H9 (cell line): ENCODE measurements at regions not wholly inside any gene's neighbourhood (a gene's known extent, or its start where the extent isn't known, plus 50 kb on each side); places are given as distances from the start of the nearest gene placed in this dataset.

ENCODE experiments used
- DNase-seq: peaks from one replicate; pipeline ENCODE4 v3.0.0-alpha.2; 2017
- H2AFZ ChIP-seq: one replicate; pipeline ENCODE4 v1.6.1; 2013; ENCODE audit warnings: mild to moderate bottlenecking, low read length, control low read depth, moderate library complexity
- H2AK5ac ChIP-seq: 2 replicates; pipeline ENCODE4 v1.6.1; 2013; ENCODE audit warnings: low read length, control low read depth, mixed read lengths; ENCODE audit not compliant: insufficient read length
- H2BK120ac ChIP-seq: one replicate; pipeline ENCODE4 v1.6.1; 2013; ENCODE audit warnings: low read depth, mild to moderate bottlenecking, low read length, control low read depth, inconsistent platforms; ENCODE audit not compliant: poor library complexity, severe bottlenecking
- H2BK12ac ChIP-seq: 2 replicates; pipeline ENCODE4 v1.6.1; 2013; ENCODE audit warnings: low read length, control low read depth, mixed read lengths, low read depth; ENCODE audit not compliant: insufficient read length
- H2BK15ac ChIP-seq: 2 replicates; pipeline ENCODE4 v1.6.1; 2013; ENCODE audit warnings: low read depth, low read length, control low read depth
- H2BK20ac ChIP-seq: one replicate; pipeline ENCODE4 v1.6.1; 2013; ENCODE audit warnings: low read depth, mild to moderate bottlenecking, low read length, control low read depth, inconsistent platforms; ENCODE audit not compliant: poor library complexity, severe bottlenecking
- H2BK5ac ChIP-seq: 2 replicates; pipeline ENCODE4 v1.6.1; 2013; ENCODE audit warnings: low read length, control low read depth, mixed read lengths; ENCODE audit not compliant: insufficient read length
- H3K14ac ChIP-seq: 2 replicates; pipeline ENCODE4 v1.6.1; 2013; ENCODE audit warnings: low read length, control low read depth; ENCODE audit not compliant: insufficient read depth
- H3K18ac ChIP-seq: 2 replicates; pipeline ENCODE4 v1.6.1; 2013; ENCODE audit warnings: low read depth, mild to moderate bottlenecking, mixed read lengths, low read length, control low read depth; ENCODE audit not compliant: insufficient read length
- H3K23ac ChIP-seq: 2 replicates; pipeline ENCODE4 v1.6.1; 2013; ENCODE audit warnings: low read length, control low read depth, mixed read lengths, low read depth; ENCODE audit not compliant: insufficient read length
- H3K23me2 ChIP-seq: 2 replicates; pipeline ENCODE4 v1.6.1; 2013; ENCODE audit warnings: low read depth, mild to moderate bottlenecking, mixed read lengths, low read length, control low read depth; ENCODE audit not compliant: insufficient read length, poor library complexity, severe bottlenecking
- H3K27ac ChIP-seq: 2 replicates; pipeline ENCODE4 v1.5.1; 2013; ENCODE audit warnings: low read length, control low read depth, mixed read lengths, low read depth; ENCODE audit not compliant: insufficient read length
- H3K27me3 ChIP-seq: 2 replicates; pipeline ENCODE4 v1.6.1; 2013; ENCODE audit warnings: low read length, control low read depth, inconsistent platforms; ENCODE audit not compliant: insufficient read depth
- H3K4ac ChIP-seq: 2 replicates; pipeline ENCODE4 v1.6.1; 2013; ENCODE audit warnings: low read depth, mild to moderate bottlenecking, control low read depth, inconsistent platforms, low read length, moderate library complexity
- H3K4me1 ChIP-seq: 2 replicates; pipeline ENCODE4 v1.6.1; 2013; ENCODE audit warnings: low read length, control low read depth, inconsistent platforms; ENCODE audit not compliant: insufficient read depth
- H3K4me2 ChIP-seq: 2 replicates; pipeline ENCODE4 v1.6.1; 2013; ENCODE audit warnings: low read length, control low read depth, mixed read lengths; ENCODE audit not compliant: insufficient read length, insufficient read depth
- H3K56ac ChIP-seq: 2 replicates; pipeline ENCODE4 v1.6.1; 2013; ENCODE audit warnings: low read depth, mild to moderate bottlenecking, mixed read lengths, low read length, control low read depth; ENCODE audit not compliant: insufficient read length
- H3K79me1 ChIP-seq: 2 replicates; pipeline ENCODE4 v1.6.1; 2013; ENCODE audit warnings: low read depth, mild to moderate bottlenecking, moderate library complexity, low read length, control low read depth, inconsistent platforms; ENCODE audit not compliant: insufficient read depth, poor library complexity, severe bottlenecking
- H3K79me2 ChIP-seq: 2 replicates; pipeline ENCODE4 v1.6.1; 2013; ENCODE audit warnings: low read length, control low read depth, inconsistent platforms; ENCODE audit not compliant: insufficient read depth
- H3K9ac ChIP-seq: 2 replicates; pipeline ENCODE4 v1.6.1; 2013; ENCODE audit warnings: low read length, control low read depth, mixed read lengths; ENCODE audit not compliant: insufficient read length; ENCODE audit errors: extremely low read depth
- H3K9me3 ChIP-seq: one replicate; pipeline ENCODE4 v1.6.1; 2013; ENCODE audit warnings: low read depth, low read length, inconsistent platforms; ENCODE audit not compliant: control insufficient read depth
- H3T11ph ChIP-seq: one replicate; pipeline ENCODE4 v1.6.1; 2013; ENCODE audit warnings: mild to moderate bottlenecking, low read length, control low read depth, inconsistent platforms
- H4K20me1 ChIP-seq: one replicate; pipeline ENCODE4 v1.6.1; 2013; ENCODE audit not compliant: control insufficient read depth, insufficient read length, insufficient read depth
- H4K5ac ChIP-seq: 2 replicates; pipeline ENCODE4 v1.6.1; 2013; ENCODE audit warnings: low read depth, mild to moderate bottlenecking, mixed read lengths, low read length, control low read depth; ENCODE audit not compliant: insufficient read length
- H4K8ac ChIP-seq: replicated peaks from 2 replicates; pipeline ENCODE4 v1.6.1; 2013; ENCODE audit warnings: low read length, control low read depth, mixed read lengths, low read depth; ENCODE audit not compliant: insufficient read length
- H4K91ac ChIP-seq: 2 replicates; pipeline ENCODE4 v1.6.1; 2013; ENCODE audit warnings: low read depth, mild to moderate bottlenecking, moderate library complexity, mixed read lengths, low read length, control low read depth; ENCODE audit not compliant: insufficient read length
- H3K27ac Mint-ChIP-seq, 3 experiments: 2 replicates in 2 of 3; 3 replicates in 1 of 3; pipeline ENCODE4 v1.8.0; 2020 to 2021; ENCODE audit warnings: mixed read lengths in 3 of 3, mild to moderate bottlenecking in 1 of 3, moderate library complexity in 1 of 3
- H3K27me3 Mint-ChIP-seq: 2 replicates; pipeline ENCODE4 v1.8.0; 2021; ENCODE audit warnings: low read depth, mild to moderate bottlenecking, moderate library complexity, mixed read lengths
- H3K36me3 Mint-ChIP-seq, 3 experiments: 2 replicates in 2 of 3; 3 replicates in 1 of 3; pipeline ENCODE4 v1.8.0; 2020 to 2021; ENCODE audit warnings: low read depth in 3 of 3, mixed read lengths in 3 of 3; ENCODE audit not compliant: insufficient read depth in 1 of 3
- H3K4me1 Mint-ChIP-seq, 2 experiments: 2 replicates each; pipeline ENCODE4 v1.8.0; 2020; ENCODE audit warnings: mixed read lengths in 2 of 2
- H3K4me3 Mint-ChIP-seq, 2 experiments: 2 replicates in 1 of 2; 3 replicates in 1 of 2; pipeline ENCODE4 v1.8.0; 2020 to 2021; ENCODE audit warnings: mild to moderate bottlenecking in 2 of 2, mixed read lengths in 2 of 2, moderate library complexity in 1 of 2
- H3K9me3 Mint-ChIP-seq, 2 experiments: 2 replicates in 1 of 2; 3 replicates in 1 of 2; pipeline ENCODE4 v1.8.0; 2020; ENCODE audit warnings: mild to moderate bottlenecking in 2 of 2, mixed read lengths in 2 of 2, moderate library complexity in 1 of 2
- WGBS: extraction: QIAGEN DNeasy Blood & Tissue Kit; methylation state at CpG from one replicate; pipeline ENCODE4 v1.1.7; 2013; ENCODE audit warnings: missing lambda C conversion rate, low lambda C conversion rate, mixed read lengths; ENCODE audit not compliant: insufficient read length; ENCODE audit errors: extremely low coverage; 5-methylcytosine and 5-hydroxymethylcytosine counted together
- TF ChIP-seq, protein P1 (sequence below): fragments of 200-600 bp; sonication (generic); conservative IDR thresholded peaks from 3 replicates; pipeline ENCODE4 v1.8.0; 2021; ENCODE audit warnings: antibody characterized with exemption, mild to moderate bottlenecking

DNA sequence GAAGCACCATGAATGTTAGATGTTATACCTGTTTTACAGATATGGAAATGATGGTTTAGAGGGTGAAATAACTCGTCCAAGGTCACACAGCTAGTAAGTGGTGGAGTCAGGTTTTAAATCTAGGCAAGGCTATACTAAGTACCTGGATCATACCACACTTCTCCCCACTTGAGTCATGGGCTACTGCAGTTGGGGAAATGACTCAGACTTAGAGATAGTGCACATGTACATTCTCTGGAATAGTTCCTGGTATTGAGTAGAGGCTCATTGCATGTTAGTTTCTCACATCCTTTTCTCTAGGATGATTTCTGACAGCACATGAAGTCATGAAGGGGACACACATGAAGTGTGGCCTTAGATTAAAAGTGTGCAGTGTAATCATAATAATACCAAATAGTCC, 76.2 kb upstream of the TNFSF11 start:
- Histone ChIP-seq H3K79me1 (no peaks in the 10 kb centered on the region), H2BK12ac (no peak overlapping the region), H3K18ac (no peak overlapping the region), H4K5ac (no peak overlapping the region), H3K4ac (no peak overlapping the region), H3K27me3 (no peaks in the 10 kb centered on the region), H2BK5ac (no peak overlapping the region), H2BK20ac (no peak overlapping the region), H4K91ac (no peak overlapping the region), H2AFZ (no peak overlapping the region), H3K4me2 (no peak overlapping the region), H3K23ac (no peak overlapping the region), H4K20me1 (no peaks in the 10 kb centered on the region), H3T11ph (no peak overlapping the region), H3K4me1 (no peaks in the 10 kb centered on the region), H2AK5ac (no peak overlapping the region), H3K14ac (no peak overlapping the region), H3K9me3 (no peaks in the 10 kb centered on the region), H2BK120ac (no peak overlapping the region), H2BK15ac (no peak overlapping the region), H3K9ac (no peak overlapping the region), H3K56ac (no peak overlapping the region), H4K8ac (no peak overlapping the region), H3K79me2 (no peaks in the 10 kb centered on the region), H3K27ac (no peak overlapping the region), H3K23me2 (no peaks in the 10 kb centered on the region)
- Mint-ChIP-seq H3K4me3 (no peak overlapping the region), H3K9me3 (peaks cover 0 to 8% of the 10 kb centered on the region in 2 experiments; a peak in 2 of 5 replicates), H3K36me3 (peaks cover 0 to 7% (median 6%) of the 10 kb centered on the region in 3 experiments; a peak in 4 of 7 replicates), H3K27ac (no peak overlapping the region), H3K4me1 (no peaks in the 10 kb centered on the region), H3K27me3 (no peaks in the 10 kb centered on the region; the same call in 1 of the 2 replicates)
- DNase-seq: no peak
- no CpG with 5 or more reads among the region's 1 CpG for WGBS
- TF ChIP-seq, protein P1, sequence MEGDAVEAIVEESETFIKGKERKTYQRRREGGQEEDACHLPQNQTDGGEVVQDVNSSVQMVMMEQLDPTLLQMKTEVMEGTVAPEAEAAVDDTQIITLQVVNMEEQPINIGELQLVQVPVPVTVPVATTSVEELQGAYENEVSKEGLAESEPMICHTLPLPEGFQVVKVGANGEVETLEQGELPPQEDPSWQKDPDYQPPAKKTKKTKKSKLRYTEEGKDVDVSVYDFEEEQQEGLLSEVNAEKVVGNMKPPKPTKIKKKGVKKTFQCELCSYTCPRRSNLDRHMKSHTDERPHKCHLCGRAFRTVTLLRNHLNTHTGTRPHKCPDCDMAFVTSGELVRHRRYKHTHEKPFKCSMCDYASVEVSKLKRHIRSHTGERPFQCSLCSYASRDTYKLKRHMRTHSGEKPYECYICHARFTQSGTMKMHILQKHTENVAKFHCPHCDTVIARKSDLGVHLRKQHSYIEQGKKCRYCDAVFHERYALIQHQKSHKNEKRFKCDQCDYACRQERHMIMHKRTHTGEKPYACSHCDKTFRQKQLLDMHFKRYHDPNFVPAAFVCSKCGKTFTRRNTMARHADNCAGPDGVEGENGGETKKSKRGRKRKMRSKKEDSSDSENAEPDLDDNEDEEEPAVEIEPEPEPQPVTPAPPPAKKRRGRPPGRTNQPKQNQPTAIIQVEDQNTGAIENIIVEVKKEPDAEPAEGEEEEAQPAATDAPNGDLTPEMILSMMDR: no peak
